NCI-H446 treated with DMSO at 0.1 percent for 48 hours (cell line): ENCODE measurements at regions not wholly inside any gene's neighbourhood (a gene's known extent, or its start where the extent isn't known, plus 50 kb on each side); places are given as distances from the start of the nearest gene placed in this dataset.

Source experiments
- DNase-seq: peaks from one replicate; lab custom pipeline; 2025; lab: John Stamatoyannopoulos, UW

DNA sequence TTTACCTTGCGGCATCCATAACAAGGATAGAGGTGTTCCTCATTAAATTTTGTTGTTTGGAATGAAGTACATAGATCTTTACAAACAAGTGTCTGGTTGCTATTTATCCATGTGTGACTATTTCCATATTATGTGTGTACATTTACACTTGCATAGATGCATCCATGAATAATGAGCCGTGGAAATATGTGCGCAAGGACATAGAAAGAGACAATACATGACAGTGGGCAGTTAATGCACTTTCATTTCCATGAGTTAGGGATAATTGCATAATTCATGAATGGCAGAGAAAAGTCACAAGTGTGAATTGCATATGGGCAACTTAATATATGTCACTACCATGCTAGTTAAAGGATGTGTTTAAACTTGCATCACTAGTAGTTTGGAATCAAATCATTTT lies 338.2 kb upstream of the PITX2 start:
- no peak for DNase-seq

DNA sequence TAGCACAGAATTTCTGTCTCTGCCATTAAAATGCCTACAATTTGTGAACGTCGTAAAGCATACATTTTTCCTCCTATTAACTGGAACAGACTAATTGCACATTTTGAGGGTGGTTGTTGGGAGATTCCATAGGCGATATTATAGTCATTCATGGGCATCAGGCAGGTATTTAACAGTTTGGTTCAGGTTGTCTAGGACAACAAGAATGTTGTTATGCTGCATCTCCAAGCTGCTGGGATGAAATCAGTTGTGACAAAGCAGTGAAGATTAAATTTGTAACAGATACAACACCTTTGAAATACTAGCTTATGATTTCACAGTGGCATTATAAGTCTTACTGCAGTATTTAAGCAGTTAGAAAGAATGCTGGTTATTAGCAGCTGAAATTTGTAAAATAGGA lies 339.7 kb upstream of the PITX2 start:
- DNase-seq = no peak

DNA sequence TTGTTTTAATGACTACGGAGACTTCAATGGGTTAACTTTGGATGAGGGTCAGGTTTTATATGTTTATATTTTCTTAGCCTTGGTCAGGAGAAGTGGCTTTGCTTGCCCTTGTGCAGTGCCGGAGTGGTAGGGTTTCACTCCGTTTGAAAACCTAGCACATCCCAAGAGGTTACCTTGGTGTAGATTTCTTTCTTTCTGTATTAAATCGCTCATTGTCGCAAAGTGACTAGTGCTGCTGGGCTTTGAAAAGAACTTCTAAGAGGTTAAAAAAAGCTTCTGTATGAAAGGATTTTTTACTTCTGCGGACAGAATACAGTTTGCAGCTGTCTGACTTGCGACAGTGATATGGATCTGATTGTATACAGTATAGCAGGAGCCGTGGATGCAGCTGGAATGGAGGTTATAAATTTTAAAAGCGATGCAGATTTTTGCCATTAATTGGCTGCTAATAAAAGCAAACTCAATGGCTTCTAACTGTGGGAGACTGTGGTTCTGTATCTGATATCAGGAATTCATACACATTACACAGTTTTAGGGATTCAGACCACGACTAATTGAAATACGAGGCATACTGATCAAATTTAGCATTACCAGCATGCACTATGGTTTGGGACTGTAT lies 340.9 kb upstream of the PITX2 start:
- DNase-seq = no peak

DNA sequence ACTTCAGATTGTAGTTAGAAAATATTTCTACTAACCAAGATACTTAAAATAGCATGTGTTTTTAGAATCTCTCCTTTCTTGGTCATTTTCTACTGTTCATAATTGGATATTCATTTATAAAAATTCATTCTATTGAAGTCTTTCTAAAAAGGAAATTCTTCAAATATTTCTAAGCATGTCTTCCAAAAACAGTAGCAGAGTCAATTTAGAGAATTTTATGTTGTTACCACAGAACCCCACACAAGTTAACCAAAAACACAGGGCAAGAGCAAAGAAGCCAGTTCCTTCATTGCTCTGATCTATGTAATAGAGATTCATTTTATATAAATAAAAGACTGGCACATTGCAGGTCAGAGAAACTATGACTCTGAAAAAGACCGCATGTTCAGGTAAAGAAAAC lies 345.1 kb upstream of the PITX2 start:
- no peak for DNase-seq

DNA sequence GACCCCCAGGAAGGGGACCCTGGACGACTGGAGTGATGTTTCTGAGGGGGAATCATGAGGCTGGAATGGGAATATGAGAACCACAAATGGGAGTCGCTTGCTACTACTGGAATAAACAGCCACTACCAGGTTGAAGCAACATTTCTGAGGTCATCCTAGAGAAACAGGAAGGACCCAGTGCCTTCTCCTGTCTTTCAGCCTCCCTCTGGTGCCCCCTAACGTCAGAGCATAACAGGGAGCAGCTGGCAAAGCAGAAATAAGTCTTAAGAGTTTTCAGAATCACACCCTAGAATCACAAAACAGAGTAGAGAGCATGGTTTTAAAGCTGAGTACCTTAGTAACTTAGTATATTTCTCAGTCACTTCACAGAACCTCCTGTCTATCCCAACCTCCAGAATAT lies 347.8 kb upstream of the PITX2 start:
- no peak for DNase-seq

DNA sequence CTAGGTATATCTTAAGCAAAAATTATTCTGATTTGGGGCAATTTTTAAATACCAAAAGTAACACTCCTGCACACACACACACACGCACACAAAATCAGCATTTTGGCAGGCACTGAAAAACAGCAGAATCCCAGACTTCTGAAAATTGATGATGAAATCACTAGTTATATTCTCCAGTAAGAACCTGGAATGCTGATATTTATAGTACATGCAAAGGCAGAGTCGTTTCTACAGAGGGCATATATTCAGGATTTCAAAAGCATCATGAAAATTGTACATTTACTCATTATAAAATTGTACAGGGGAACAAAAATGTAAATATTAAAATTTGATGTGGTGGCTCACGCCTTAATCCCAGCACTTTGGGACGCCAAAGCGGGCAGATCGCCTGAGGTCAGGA lies 352.5 kb upstream of the PITX2 start:
- DNase-seq = no peak

DNA sequence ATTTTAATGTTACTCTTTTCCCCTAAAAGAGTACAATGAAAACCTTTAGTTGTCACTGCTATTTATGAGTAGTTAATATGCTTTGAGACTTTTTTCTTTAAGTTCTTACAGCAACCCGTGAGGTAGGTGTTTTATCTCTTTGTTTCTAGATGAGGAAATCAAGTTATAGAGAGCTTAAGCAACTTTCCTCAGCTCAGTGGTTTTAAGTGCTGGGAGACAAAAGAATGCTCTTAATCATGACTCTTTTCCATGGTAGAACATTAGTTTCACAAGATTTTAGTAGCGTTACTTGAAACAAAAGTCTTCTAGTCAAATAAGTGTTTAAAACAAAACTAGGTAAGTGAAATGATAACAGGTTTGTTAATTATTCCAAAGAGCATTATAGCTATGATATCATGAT lies 354.7 kb upstream of the PITX2 start:
- DNase-seq = no peak

DNA sequence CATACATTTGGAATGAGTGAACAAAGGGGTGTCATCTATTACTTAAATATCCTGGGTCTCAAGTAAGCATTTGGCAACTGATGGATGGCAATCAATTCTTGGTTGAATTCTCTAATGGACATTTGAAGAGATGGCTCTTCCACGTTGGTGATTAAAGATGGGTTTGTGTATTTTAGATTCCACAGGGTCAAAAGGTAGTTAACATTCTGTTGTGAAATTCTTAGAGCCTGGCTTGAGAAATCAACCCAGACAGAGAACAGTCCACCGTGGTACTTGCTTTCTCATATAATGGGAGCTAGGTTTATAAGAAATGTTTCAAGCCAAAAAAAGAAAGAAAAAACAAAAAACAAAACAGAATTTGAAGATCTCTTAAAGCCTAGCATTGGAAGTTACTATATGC lies 355.9 kb upstream of the PITX2 start:
- DNase-seq = no peak

DNA sequence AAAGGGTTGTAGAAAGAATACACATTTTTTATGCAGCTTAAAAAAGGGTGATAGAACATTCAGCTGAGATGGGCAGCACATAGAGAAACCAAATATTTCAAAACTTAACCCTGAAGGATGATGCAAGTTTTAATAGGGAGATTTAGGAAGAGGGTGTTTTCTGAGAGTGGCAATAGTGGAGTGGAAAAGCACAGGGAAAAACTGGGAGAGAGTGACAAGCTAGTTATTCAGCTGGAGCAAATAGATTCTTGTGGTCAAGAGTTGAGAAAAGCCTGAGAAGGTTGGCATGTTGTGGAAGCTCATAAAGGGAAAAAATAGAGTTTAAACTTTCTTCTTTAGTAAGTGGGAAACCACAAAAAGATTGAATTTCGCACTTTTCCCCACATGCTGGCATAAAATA lies 359.6 kb upstream of the PITX2 start:
- DNase-seq = no peak

DNA sequence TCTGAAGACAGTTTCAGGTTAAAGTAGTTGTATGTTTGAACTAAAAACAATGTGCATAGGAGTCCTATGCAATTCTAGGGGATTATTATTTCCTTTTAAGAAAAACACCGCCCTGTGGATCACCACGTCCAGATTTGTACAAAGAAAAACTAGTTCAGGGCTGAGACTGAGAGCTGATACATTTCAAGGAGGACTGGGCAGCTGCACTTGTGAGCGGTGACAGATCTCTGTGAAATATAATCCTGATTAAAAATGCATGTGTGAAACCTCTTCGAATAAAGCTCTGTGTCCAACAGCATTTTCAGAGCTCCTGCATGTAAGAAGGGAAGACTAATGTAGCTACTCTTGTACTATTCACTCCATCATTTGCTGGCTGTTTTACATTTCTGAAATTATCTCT lies 365.8 kb upstream of the PITX2 start:
- DNase-seq = no peak

DNA sequence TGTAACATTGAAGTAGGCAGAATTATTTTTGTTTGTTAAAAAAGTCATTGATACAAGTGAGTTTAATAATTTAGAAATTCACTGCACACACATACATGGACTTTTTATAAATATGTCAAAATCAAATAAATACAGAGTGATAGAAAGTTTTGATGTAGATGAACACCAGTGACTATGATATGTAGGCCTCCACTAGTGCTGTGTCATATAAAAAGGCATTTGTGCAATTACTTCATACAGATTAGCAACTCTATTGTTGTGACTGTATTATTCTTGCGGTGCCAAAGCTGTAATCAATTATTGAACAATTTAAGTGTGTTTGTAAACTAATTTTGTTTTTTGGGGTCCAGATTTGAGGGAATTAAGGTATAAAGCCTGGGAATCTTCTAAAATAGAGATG lies 366.2 kb upstream of the PITX2 start:
- DNase-seq = no peak

DNA sequence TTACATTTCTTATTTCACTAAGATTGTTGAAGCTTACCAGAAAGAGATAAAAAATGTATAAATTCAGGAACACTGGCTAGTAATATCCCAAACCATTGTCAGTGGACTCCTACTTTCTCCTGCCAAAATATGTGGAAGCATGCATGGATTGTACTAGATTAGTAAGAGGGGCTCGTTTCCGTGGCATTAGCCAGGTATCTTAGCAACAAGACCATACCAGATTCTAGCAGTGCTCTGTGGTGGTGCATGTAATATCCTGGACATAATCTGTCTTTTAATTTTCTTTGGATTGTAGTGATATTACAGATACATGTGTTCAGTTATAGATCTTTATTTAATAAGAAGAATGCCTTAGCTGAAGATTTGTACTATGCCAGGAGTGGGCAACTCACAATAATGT lies 371.9 kb upstream of the PITX2 start:
- no peak for DNase-seq

DNA sequence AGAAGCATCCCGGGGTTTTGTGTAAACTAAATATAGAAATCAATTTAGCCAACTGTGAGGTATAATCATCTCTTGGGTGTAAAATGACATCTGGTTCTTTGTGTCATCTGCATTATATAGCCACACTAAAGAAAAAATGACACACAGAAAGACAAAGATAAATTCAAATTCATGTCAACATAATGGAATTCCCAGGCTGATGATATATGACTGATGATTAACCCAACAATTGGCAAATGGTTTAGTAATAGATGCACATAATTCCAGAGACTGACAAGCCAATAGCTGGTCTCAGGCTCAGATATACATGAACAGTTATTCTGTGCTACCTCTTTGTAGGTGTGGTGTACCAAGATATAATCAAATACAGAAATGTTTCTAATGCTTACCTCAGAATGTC lies 375.4 kb upstream of the PITX2 start:
- no peak for DNase-seq

DNA sequence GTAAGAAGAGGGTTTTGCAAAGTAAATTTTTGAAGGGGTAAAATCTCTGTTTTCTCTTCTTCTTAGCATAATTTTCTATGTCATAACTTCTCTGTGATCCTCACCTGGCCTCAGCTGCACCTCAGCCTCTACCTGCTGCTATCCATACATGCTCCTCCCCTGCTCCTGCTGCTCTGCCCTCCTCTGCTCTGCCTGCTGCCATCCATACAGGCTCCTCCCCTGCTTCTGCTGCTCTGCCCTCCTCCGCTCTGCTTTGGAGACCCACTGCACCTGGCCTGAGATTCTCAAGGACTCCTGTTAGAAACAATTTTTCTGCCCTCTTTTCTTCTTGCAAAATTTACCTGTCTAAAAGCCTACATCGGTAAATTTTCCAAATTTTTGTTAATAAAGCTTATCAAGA lies 388.6 kb upstream of the PITX2 start:
- DNase-seq = no peak

DNA sequence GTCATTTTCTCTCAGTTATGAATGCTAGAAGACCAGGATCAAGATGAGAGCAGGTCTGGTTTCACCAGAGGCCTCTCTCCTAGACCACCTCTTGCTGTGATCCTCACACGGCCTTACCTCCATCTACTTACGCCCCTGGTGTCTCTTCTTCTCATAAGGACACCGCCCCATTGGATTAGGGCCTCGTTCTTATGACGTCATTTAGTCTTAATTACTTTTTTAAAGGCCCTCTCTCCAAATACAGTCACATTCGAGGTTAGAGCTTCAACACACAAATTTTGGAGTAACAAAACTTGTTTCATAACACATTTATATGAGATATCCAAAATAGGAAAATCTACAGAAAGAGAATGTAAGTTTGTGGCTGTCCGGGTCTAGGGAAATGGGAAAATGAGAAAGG lies 391.0 kb upstream of the PITX2 start:
- no peak for DNase-seq

DNA sequence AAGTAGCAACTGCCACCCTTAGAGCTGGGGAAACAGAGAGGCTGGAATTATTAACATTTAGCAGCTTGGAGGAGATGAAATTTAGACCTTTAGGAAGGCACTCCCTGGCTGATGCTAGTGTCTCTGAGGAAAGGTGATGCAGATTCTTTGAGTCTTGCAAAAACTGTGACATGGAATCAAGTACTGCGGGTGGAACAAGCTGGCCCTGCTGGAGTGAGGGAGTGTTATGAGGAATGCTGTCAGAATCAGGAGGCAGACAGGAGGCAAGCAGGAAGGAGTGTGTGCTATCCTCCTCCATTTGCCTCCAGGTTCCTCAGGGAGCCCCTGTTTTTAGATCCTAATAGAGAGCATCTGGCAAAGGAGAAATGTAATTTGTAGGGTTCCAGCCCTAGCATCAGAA lies 391.7 kb upstream of the PITX2 start:
- no peak for DNase-seq

DNA sequence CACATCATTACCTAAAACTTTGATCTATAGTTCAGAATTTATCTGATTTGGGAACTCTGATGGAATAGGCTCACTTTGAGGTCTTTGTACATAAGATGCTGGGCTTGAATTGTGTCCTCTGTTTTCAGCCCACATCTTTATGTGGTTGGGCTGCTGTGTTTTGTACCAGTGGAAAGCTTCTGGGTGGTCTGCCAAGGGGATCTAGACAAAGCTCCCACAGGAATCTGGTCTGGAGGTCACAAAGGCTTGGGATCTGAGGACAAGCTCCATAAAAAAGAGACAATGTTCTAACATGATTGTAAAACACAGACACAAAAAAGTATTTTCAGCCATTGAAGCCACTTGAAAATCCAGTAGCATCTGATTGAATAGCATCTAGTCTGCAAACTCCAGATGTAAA lies 393.5 kb upstream of the PITX2 start:
- no peak for DNase-seq

DNA sequence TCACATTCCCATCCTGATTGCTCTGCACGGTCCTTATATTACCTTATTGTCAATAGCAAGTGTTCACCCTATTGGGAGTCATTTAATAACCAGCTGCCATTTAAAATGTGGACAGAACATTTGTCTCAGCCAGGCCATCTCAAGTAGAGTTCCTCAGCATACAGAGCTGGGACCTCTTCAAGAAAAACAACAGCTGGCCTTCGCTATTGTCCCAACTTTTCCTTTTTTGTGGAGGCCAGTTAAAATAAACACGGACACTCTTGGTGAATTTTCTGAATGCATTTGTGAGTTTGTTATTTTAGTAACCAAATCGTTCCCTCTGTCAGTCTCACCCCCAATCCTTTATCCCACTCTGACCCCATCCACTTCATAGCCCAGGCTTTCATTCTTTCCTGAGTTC lies 395.3 kb upstream of the PITX2 start:
- DNase-seq = no peak

DNA sequence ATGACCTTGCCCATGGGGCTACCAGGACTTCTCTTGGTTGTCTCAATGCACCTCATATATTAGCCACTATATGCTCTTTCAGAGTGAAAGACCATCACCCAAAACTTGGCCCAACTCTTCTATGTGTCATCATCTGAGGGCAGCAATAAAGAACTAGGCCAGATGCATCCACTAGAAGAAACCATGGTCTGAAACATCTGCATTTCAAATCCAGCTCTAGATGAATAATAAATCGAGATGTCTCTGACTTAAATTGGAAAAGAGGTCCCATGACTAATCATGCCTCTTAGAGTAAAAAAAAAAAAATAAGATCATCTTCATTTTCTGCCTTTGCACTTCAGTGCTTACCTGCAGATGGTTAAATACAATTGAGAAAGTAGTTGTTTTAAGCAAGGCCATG lies 397.6 kb upstream of the PITX2 start:
- DNase-seq = no peak

DNA sequence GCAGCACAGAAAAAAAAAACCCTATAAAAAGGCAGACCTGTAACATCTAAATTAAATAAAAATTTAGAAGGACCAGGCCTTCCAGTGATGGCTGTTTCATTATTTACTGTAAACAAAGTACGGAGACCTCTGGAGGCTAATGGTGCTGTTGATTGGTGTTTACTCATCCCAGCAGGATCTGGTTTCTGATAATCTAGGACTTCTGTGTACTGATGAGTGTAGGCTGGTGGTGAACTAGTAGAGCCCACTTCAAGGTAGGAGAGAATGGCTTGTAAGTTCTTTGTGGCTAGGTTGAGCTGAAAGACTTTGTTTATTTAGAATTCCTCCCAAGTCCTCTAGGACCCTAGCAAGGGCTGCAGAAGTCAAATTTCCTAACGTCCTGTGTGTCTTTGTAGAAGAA lies 398.1 kb upstream of the PITX2 start:
- no peak for DNase-seq

DNA sequence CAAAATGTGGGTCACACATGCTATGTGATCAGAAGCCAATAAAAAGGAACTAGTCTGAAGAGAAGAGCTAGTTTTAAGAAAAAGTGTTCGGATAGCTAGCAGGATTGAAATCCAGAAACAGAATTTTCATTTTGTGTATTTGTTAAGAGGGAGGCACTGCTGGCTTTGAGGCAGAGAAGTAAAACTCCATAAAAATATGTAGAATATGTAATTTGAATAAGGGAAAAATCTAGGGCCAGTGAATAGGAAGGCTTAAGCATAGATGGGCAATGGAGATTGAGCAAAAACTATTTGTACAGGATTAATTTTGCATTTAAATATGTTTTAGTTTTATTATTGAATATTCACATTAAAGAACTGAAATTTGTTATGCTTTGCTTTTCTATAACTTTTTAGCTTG lies 399.9 kb upstream of the PITX2 start:
- DNase-seq = no peak

DNA sequence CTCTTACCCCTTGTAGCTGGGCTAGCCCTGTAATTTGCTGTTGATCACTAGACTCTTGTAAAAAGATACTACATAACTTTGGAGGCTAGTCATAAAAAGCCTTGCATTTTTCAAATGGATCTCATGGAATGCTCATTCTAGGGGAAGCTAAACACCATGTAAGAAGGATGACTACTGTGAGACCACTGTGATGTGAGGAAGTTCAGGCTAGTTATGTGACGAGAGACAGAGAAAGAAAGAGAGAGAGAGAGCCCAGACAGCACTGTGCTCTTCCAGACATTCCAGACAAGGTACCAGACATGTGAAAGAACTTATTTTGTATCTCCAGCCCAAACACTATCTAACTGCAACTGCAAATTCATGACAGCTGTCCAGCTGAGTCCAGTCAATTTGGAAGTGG lies 404.6 kb upstream of the PITX2 start:
- DNase-seq = no peak

DNA sequence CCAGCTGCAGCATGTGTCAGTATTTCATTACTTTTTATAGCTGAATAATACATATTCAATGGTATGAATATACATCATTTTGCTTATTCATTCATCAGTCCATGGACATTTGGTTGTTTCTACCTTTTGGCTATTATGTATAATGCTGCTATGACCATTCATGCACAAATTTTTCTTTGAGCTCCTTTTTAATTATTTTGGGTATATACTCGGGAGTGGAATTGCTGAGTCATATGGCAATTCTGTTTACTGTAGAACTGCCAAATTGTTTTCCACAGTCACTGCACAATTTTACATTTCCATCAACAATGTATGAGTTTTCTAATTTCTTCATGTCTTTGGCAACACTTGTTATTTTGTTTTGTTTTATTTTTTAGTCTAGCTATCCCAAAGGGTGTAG lies 405.9 kb upstream of the PITX2 start:
- peak; percentile 7 for DNase-seq

DNA sequence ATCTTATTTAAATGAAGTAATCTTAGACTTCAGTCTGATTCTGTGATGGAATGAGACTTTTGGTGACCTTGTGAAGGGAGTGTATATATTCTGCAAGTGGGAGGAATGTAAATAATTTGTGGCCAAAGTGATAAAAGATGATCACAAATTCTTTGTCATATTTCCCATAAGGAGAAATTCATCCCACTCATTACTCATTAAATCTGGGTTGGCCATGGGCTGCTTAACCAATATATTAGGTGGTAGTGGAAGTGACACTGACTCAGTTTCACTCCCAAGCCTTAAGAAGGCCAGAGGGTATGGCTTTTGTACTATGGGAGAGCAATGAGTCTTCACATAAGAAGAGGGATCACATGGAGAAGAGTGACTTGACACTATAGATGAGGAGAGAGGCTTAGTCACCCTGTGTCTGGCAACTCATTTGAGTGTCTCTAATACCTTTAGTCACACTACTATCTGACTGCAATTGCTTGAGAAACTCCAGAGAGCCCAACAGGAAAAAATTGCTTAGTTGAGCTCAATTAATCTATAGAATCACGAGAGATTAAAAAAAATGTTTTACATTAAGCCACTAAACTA lies 408.2 kb upstream of the PITX2 start:
- DNase-seq = no peak

DNA sequence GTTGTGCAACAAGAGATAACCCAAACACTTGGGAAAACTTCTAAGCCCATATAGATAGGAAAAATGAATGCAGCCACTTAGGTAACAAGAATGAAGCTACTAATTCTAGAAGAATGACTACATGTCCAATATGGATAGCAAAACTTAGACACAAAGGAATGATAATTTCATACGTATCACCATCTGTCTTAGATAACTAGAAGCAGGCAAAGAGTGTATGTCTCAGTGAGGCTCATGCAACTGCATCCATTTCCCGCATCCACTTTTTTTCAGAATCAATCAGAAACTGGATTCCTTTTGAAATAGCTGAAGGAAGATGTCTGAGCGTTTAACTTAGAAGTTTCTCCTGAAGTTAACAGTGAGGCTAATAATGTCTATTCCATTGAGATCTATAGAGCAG lies 408.7 kb upstream of the PITX2 start:
- no peak for DNase-seq
